Prostate gland (tissue), 2 donors: ENCODE measurements at regions not wholly inside any gene's neighbourhood (a gene's known extent, or its start where the extent isn't known, plus 50 kb on each side); places are given as distances from the start of the nearest gene placed in this dataset.

ENCODE experiments used
- DNase-seq: peaks from one replicate; pipeline ENCODE4 v3.0.0-alpha.2; 2019; ENCODE audit warnings: low spot score
- H3K27ac ChIP-seq, 2 donors: fragments of 200-600 bp; sonication (generic); 2 replicates each; pipeline ENCODE4 v1.5.1; 2017 to 2019
- H3K27me3 ChIP-seq: fragments of 200-600 bp; sonication (generic); replicated peaks from 2 replicates; pipeline ENCODE4 v1.5.1; 2019; ENCODE audit not compliant: insufficient read depth
- H3K36me3 ChIP-seq, 2 donors: fragments of 200-600 bp; sonication (generic); 1 replicate in 1 of 2; 2 replicates in 1 of 2; pipeline versions ENCODE4 v1.5.1 to v1.8.1; 2017 to 2019
- H3K4me1 ChIP-seq: fragments of 200-600 bp; sonication (generic); replicated peaks from 2 replicates; pipeline ENCODE4 v1.5.1; 2019
- H3K4me3 ChIP-seq, 2 donors: fragments of 200-600 bp; sonication (generic); 2 replicates each; pipeline ENCODE4 v1.5.1; 2017 to 2019
- H3K9me3 ChIP-seq: fragments of 200-600 bp; sonication (generic); 2 replicates; pipeline ENCODE4 v1.5.1; 2017
- POLR2A ChIP-seq: fragments of 450-650 bp; IDR thresholded peaks from one replicate; pipeline ENCODE4 v1.6.1; 2016; ENCODE audit warnings: antibody characterized with exemption, mild to moderate bottlenecking
- POLR2AphosphoS5 ChIP-seq: sonication (generic); formaldehyde crosslinking; IDR thresholded peaks from one replicate; pipeline ENCODE4 v1.6.1; 2017; ENCODE audit warnings: antibody characterized with exemption
- WGBS: methylation state at CpG from one replicate; pipeline ENCODE4 v1.1.5; 2018; 5-methylcytosine and 5-hydroxymethylcytosine counted together
- intact Hi-C: fragments of 100-400 bp; cut with DNase I; formaldehyde crosslinking; loops from one replicate; pipeline ENCODE4 v1.14.2; 2022
- TF ChIP-seq, protein P1 (sequence below), 4 experiments: fragments of 200-600 bp in 2 of 4; fragments of 450-650 bp in 2 of 4; sonication (generic) in 2 of 4; IDR thresholded peaks; 1 replicate in 3 of 4; 2 replicates in 1 of 4; pipeline ENCODE4 v1.5.1; 2016 to 2019; ENCODE audit warnings: antibody characterized with exemption in 4 of 4, mild to moderate bottlenecking in 2 of 4, moderate library complexity in 2 of 4

DNA sequence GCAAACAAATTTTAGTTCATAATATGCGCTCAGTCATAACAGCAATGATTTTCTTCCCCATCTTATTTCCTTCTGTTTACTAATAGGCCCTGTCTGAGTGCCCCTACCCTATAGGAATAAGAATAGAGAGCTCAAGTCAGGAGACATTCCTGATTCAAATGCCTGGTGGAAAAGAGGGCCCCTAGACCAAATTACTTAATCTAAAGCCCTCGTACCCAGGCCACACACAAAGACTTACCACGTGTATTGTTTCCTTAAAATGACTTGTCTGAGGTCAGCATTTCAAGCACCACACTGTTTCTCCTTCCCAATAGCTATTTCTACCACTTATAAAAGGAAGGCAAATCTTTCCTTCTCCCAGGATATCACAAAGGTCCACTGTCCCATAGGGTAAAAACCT lies 314.9 kb upstream of the TMTC1 start:
- Histone ChIP-seq H3K4me1 (no peaks in the 10 kb centered on the region), H3K27me3 (no peaks in the 10 kb centered on the region), H3K9me3 (no peaks in the 10 kb centered on the region), H3K36me3 (no peaks in the 10 kb centered on the region), H3K27ac (no peak overlapping the region), H3K4me3 (no peak overlapping the region)
- intact Hi-C loops, result no loop called here
- 86% methylated on average over 3 of the region's 3 CpGs for WGBS
- no peak for DNase-seq
- TF ChIP-seq, protein P1, sequence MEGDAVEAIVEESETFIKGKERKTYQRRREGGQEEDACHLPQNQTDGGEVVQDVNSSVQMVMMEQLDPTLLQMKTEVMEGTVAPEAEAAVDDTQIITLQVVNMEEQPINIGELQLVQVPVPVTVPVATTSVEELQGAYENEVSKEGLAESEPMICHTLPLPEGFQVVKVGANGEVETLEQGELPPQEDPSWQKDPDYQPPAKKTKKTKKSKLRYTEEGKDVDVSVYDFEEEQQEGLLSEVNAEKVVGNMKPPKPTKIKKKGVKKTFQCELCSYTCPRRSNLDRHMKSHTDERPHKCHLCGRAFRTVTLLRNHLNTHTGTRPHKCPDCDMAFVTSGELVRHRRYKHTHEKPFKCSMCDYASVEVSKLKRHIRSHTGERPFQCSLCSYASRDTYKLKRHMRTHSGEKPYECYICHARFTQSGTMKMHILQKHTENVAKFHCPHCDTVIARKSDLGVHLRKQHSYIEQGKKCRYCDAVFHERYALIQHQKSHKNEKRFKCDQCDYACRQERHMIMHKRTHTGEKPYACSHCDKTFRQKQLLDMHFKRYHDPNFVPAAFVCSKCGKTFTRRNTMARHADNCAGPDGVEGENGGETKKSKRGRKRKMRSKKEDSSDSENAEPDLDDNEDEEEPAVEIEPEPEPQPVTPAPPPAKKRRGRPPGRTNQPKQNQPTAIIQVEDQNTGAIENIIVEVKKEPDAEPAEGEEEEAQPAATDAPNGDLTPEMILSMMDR (IDR thresholded peaks at IDR 0.05), result no peak
- TF ChIP-seq POLR2A (no peak), POLR2AphosphoS5 (no peak)

DNA sequence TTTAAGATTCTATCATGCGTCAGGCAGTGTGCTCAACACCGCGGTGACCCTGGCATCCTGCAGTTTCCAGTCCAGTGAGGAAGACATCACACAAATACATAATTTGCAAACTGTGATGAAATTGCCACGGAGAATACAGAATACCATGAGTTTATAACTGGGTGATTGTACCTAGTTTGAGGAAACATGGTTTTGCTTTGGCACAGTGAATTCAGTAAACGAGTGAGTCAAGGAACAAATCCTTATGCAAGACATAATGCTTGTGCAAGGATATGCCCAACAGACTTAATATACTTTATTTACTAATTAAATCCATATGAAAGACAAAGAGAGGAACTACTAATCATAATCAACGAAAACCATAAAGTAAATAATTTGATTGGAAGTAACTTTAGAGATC lies 311.8 kb upstream of the TMTC1 start:
- no peak overlapping the region for H3K4me3 ChIP-seq
- H3K9me3 ChIP-seq, result no peaks in the 10 kb centered on the region
- H3K4me1 ChIP-seq, result no peaks in the 10 kb centered on the region
- H3K36me3 ChIP-seq, result no peaks in the 10 kb centered on the region
- no peak for TF ChIP-seq POLR2A
- TF ChIP-seq, protein P1 (IDR thresholded peaks at IDR 0.05), result no peak
- TF ChIP-seq POLR2AphosphoS5, result no peak
- no peak for DNase-seq
- 93% methylated on average over 6 of the region's 6 CpGs for WGBS
- no peak overlapping the region for H3K27ac ChIP-seq
- no peaks in the 10 kb centered on the region for H3K27me3 ChIP-seq
- intact Hi-C loops, result no loop called here

DNA sequence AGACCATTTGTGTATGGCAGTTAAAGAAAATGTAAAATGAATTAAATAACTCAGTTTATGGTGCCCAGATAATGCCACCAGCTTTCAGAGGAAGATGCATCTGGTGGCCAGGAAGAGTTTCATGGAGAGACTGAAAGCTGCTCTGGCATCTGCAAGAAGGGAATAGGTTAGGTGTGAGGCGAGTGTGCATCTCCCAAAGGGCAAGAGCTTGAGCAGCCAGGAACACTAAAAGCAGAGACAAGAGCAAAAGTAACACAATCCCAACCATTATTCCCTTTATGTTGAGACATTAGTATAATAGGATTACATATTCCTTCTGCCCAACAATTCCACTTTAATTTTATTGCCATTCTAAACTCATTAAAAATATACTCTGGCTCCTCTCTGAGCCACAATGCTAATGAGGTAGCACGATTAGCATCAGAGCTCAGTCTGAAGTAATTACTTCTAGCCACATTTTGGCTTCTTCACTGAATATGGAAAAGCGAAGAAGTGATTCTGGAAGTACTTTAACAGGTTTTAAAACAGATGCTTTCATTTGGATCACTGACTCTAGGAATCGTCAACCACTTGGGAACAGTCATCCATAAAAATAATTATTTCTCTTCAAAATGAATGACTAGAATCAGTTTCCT lies 309.4 kb upstream of the TMTC1 start:
- 91% methylated on average over 4 of the region's 4 CpGs for WGBS

DNA sequence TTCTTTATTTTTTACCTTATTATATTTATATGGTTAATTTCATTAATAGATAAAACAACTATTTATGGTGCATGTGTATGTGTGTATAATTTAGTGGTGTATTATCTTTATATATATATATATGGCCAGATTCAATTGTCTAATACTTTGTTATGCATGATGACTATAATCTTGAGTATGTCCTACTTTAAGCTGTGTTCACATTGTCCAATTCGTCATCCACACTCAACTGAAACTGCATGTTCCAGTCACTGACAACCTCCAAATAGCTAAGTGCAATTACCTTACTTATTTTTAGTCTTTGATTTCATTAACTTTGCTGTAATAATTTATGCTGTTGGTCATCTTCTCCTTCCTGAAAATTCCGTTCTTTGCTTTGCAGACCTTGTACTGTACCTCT lies 306.5 kb upstream of the TMTC1 start:
- no peak overlapping the region for H3K4me3 ChIP-seq
- no peaks in the 10 kb centered on the region for H3K9me3 ChIP-seq
- H3K27ac ChIP-seq, result no peak overlapping the region
- no peaks in the 10 kb centered on the region for H3K36me3 ChIP-seq
- DNase-seq, result no peak
- no peaks in the 10 kb centered on the region for H3K4me1 ChIP-seq
- TF ChIP-seq POLR2A, result no peak
- TF ChIP-seq POLR2AphosphoS5, result no peak
- TF ChIP-seq, protein P1 (IDR thresholded peaks at IDR 0.05), result no peak
- H3K27me3 ChIP-seq, result no peaks in the 10 kb centered on the region
- intact Hi-C loops, result no loop called here
- 93% methylated on average over 2 of the region's 2 CpGs for WGBS

More for the DNA sequence above, 309.4 kb upstream of the TMTC1 start:
- H3K4me3 ChIP-seq, result no peak overlapping the region
- no peaks in the 10 kb centered on the region for H3K9me3 ChIP-seq
- DNase-seq, result no peak
- no peak for TF ChIP-seq POLR2A
- H3K27ac ChIP-seq, result no peak overlapping the region
- no peaks in the 10 kb centered on the region for H3K4me1 ChIP-seq
- H3K36me3 ChIP-seq, result no peaks in the 10 kb centered on the region
- intact Hi-C loops, result no loop called here
- H3K27me3 ChIP-seq, result no peaks in the 10 kb centered on the region

DNA sequence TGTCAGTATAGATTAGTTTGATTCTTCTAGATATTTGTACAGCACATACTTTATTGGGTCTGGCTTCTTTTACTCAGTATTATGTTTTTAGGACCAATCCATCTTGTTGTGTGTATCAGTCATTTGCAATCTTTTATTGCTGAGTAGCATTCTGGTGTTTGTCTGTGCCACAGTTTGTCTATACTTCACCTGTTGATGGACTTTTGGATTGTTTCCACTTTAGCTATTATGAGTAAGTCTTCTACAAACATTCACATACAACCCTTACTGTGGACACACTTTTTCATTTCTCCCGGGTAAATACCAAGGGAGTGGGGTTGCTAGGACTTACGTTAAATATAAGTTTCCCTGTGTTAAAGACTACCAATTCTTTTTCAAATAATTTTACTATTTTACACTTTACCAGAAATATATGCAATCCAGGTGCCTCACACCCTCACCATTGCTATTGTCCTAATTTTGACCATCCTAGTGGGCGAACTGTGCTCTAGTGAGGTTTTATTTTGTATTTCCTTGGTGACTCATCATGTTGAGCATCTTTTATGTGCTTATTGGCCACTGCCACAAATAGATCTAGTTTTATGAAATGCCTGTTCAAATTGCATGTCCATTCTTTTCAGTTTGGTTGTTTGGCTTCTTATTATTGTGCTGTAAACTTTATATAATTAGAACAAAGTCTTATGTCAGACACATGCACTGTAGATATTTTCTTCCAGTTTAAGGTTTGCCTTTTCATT lies 304.7 kb upstream of the TMTC1 start:
- intact Hi-C loops, result no loop called here
- Histone ChIP-seq H3K4me1 (no peaks in the 10 kb centered on the region), H3K9me3 (no peaks in the 10 kb centered on the region), H3K4me3 (no peak overlapping the region), H3K36me3 (no peaks in the 10 kb centered on the region), H3K27ac (no peak overlapping the region), H3K27me3 (no peaks in the 10 kb centered on the region)
- 59% methylated on average over 3 of the region's 3 CpGs for WGBS
- DNase-seq, result no peak
- TF ChIP-seq POLR2A, result no peak
- no peak for TF ChIP-seq POLR2AphosphoS5
- TF ChIP-seq, protein P1 (IDR thresholded peaks at IDR 0.05), result no peak
